ENCODE measurements at regions not wholly inside any gene's neighbourhood (a gene's known extent, or its start where the extent isn't known, plus 50 kb on each side); places are given as distances from the start of the nearest gene placed in this dataset.
"Not testable (repeated sequence)": the region's sequence is repeated elsewhere in the genome, so short reads cannot be mapped to it uniquely, and the experiment has no call there.

DNA sequence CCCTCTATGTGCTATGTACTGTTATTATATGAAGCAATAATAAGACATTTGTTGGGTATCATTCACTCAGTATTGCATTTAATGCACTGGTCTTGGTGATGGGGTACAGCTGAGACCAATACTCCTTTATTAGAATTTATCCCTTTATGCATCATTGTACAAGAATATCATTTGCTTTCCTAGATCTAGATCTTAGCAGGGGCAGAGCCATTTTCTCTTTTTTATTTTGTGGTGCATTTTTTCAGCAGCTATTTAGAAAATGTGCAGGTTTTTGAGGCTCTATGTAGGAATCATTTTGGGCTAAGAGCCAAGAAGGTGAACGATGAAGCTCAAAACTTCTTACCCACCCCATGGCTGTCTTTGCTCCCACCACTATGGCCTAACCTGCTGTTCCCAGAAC lies 114.2 kb downstream of the OR2B2 start:
- no peak overlapping the region for H3K27ac ChIP-seq
- no peak for TF ChIP-seq ZFX (IDR thresholded peaks at IDR 0.05)
- no peak for TF ChIP-seq CTCF (conservative IDR thresholded peaks at IDR 0.05)

- H3K27ac ChIP-seq: not testable (repeated sequence)
Observed at GRCh38 chr6:27796736-27797481, 115.3 kb downstream of the OR2B2 start.

GRCh38 chr6:27795697-27796494 lies 116.3 kb downstream of the OR2B2 start:
- H3K27ac ChIP-seq: no peak overlapping the region
- TF ChIP-seq CTCF (conservative IDR thresholded peaks at IDR 0.05) (peak; percentile 84), ZFX (IDR thresholded peaks at IDR 0.05) (no peak)

GRCh38 chr6:27791182-27791943 lies 120.8 kb downstream of the OR2B2 start:
- H3K27ac ChIP-seq: peak overlapping the region; percentile 81
- no peak for TF ChIP-seq ZFX (IDR thresholded peaks at IDR 0.05)
- TF ChIP-seq CTCF (conservative IDR thresholded peaks at IDR 0.05): no peak

DNA sequence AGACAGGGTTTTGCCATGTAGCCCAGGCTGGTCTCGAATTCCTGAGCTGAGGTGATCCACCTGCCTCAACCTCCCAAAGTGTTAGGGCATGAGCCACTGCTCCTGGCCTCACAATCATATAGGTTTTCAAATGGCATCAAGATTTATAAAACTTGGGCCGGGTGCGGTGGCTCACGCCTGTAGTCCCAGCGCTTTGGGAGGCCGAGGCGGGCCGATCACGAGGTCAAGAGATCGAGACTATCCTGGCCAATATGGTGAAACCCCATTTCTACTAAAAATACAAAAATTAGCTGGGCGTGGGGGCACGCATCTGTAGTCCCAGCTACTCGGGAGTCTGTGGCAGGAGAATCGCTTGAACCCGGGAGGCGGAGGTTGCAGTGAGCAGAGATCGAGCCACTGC lies 123.8 kb downstream of the OR2B2 start:
- not testable (repeated sequence) for H3K27ac ChIP-seq

- no peak for TF ChIP-seq ZFX (IDR thresholded peaks at IDR 0.05)
- no peak for TF ChIP-seq CTCF (conservative IDR thresholded peaks at IDR 0.05)
- no peak overlapping the region for H3K27ac ChIP-seq
Observed at GRCh38 chr6:27786048-27786447, 126.1 kb downstream of the OR2B2 start.

DNA sequence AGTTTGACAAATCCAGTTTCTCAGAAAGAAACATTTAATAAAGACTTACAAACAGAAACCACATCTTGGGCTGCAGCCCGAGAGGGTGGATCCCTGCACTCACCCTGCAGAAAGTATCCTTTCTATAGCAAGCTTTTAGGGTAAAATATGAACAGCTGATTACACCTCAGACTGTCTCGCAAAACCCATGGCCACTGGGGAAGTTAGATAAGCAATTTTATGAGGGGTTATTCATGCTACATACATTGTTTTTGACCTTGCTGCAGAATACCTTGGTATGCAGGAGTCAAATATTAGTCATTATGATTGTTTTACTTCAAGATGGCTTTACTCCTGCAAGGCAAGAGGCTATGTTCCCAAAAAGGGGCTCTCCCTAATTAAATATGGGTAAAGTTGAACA lies 126.9 kb downstream of the OR2B2 start:
- H3K27ac ChIP-seq: no peak overlapping the region
- TF ChIP-seq CTCF (conservative IDR thresholded peaks at IDR 0.05) (no peak), ZFX (IDR thresholded peaks at IDR 0.05) (no peak)

DNA sequence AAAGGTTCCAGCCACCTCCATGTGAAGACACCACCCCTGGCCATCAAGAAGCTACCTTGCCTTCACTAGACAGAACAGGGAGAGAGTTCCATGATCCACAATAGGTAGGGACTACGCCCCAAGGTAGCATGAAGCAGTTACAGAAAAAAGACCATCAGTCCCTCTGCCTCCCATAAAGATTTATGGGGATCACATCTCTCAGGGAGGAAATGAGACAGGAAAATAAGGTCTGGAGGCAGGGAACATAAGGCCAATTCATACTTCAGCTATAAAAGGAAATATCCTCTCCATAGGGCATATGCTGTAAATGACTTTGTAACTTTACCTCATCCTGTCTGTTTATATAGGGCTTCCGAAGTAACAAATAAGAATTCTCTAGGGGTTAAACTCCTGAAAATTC lies 129.4 kb downstream of the OR2B2 start:
- H3K27ac ChIP-seq: no peak overlapping the region
- no peak for TF ChIP-seq ZFX (IDR thresholded peaks at IDR 0.05)
- no peak for TF ChIP-seq CTCF (conservative IDR thresholded peaks at IDR 0.05)
